H9 (cell line): ENCODE measurements at regions not wholly inside any gene's neighbourhood (a gene's known extent, or its start where the extent isn't known, plus 50 kb on each side); places are given as distances from the start of the nearest gene placed in this dataset.

Experiments
- DNase-seq: peaks from one replicate; pipeline ENCODE4 v3.0.0-alpha.2; 2017
- H2AFZ ChIP-seq: one replicate; pipeline ENCODE4 v1.6.1; 2013; ENCODE audit warnings: mild to moderate bottlenecking, low read length, control low read depth, moderate library complexity
- H2AK5ac ChIP-seq: 2 replicates; pipeline ENCODE4 v1.6.1; 2013; ENCODE audit warnings: low read length, control low read depth, mixed read lengths; ENCODE audit not compliant: insufficient read length
- H2BK120ac ChIP-seq: one replicate; pipeline ENCODE4 v1.6.1; 2013; ENCODE audit warnings: low read depth, mild to moderate bottlenecking, low read length, control low read depth, inconsistent platforms; ENCODE audit not compliant: poor library complexity, severe bottlenecking
- H2BK12ac ChIP-seq: 2 replicates; pipeline ENCODE4 v1.6.1; 2013; ENCODE audit warnings: low read length, control low read depth, mixed read lengths, low read depth; ENCODE audit not compliant: insufficient read length
- H2BK15ac ChIP-seq: 2 replicates; pipeline ENCODE4 v1.6.1; 2013; ENCODE audit warnings: low read depth, low read length, control low read depth
- H2BK20ac ChIP-seq: one replicate; pipeline ENCODE4 v1.6.1; 2013; ENCODE audit warnings: low read depth, mild to moderate bottlenecking, low read length, control low read depth, inconsistent platforms; ENCODE audit not compliant: poor library complexity, severe bottlenecking
- H2BK5ac ChIP-seq: 2 replicates; pipeline ENCODE4 v1.6.1; 2013; ENCODE audit warnings: low read length, control low read depth, mixed read lengths; ENCODE audit not compliant: insufficient read length
- H3K14ac ChIP-seq: 2 replicates; pipeline ENCODE4 v1.6.1; 2013; ENCODE audit warnings: low read length, control low read depth; ENCODE audit not compliant: insufficient read depth
- H3K18ac ChIP-seq: 2 replicates; pipeline ENCODE4 v1.6.1; 2013; ENCODE audit warnings: low read depth, mild to moderate bottlenecking, mixed read lengths, low read length, control low read depth; ENCODE audit not compliant: insufficient read length
- H3K23ac ChIP-seq: 2 replicates; pipeline ENCODE4 v1.6.1; 2013; ENCODE audit warnings: low read length, control low read depth, mixed read lengths, low read depth; ENCODE audit not compliant: insufficient read length
- H3K23me2 ChIP-seq: 2 replicates; pipeline ENCODE4 v1.6.1; 2013; ENCODE audit warnings: low read depth, mild to moderate bottlenecking, mixed read lengths, low read length, control low read depth; ENCODE audit not compliant: insufficient read length, poor library complexity, severe bottlenecking
- H3K27ac ChIP-seq: 2 replicates; pipeline ENCODE4 v1.5.1; 2013; ENCODE audit warnings: low read length, control low read depth, mixed read lengths, low read depth; ENCODE audit not compliant: insufficient read length
- H3K27me3 ChIP-seq: 2 replicates; pipeline ENCODE4 v1.6.1; 2013; ENCODE audit warnings: low read length, control low read depth, inconsistent platforms; ENCODE audit not compliant: insufficient read depth
- H3K4ac ChIP-seq: 2 replicates; pipeline ENCODE4 v1.6.1; 2013; ENCODE audit warnings: low read depth, mild to moderate bottlenecking, control low read depth, inconsistent platforms, low read length, moderate library complexity
- H3K4me1 ChIP-seq: 2 replicates; pipeline ENCODE4 v1.6.1; 2013; ENCODE audit warnings: low read length, control low read depth, inconsistent platforms; ENCODE audit not compliant: insufficient read depth
- H3K4me2 ChIP-seq: 2 replicates; pipeline ENCODE4 v1.6.1; 2013; ENCODE audit warnings: low read length, control low read depth, mixed read lengths; ENCODE audit not compliant: insufficient read length, insufficient read depth
- H3K56ac ChIP-seq: 2 replicates; pipeline ENCODE4 v1.6.1; 2013; ENCODE audit warnings: low read depth, mild to moderate bottlenecking, mixed read lengths, low read length, control low read depth; ENCODE audit not compliant: insufficient read length
- H3K79me1 ChIP-seq: 2 replicates; pipeline ENCODE4 v1.6.1; 2013; ENCODE audit warnings: low read depth, mild to moderate bottlenecking, moderate library complexity, low read length, control low read depth, inconsistent platforms; ENCODE audit not compliant: insufficient read depth, poor library complexity, severe bottlenecking
- H3K79me2 ChIP-seq: 2 replicates; pipeline ENCODE4 v1.6.1; 2013; ENCODE audit warnings: low read length, control low read depth, inconsistent platforms; ENCODE audit not compliant: insufficient read depth
- H3K9ac ChIP-seq: 2 replicates; pipeline ENCODE4 v1.6.1; 2013; ENCODE audit warnings: low read length, control low read depth, mixed read lengths; ENCODE audit not compliant: insufficient read length; ENCODE audit errors: extremely low read depth
- H3K9me3 ChIP-seq: one replicate; pipeline ENCODE4 v1.6.1; 2013; ENCODE audit warnings: low read depth, low read length, inconsistent platforms; ENCODE audit not compliant: control insufficient read depth
- H3T11ph ChIP-seq: one replicate; pipeline ENCODE4 v1.6.1; 2013; ENCODE audit warnings: mild to moderate bottlenecking, low read length, control low read depth, inconsistent platforms
- H4K20me1 ChIP-seq: one replicate; pipeline ENCODE4 v1.6.1; 2013; ENCODE audit not compliant: control insufficient read depth, insufficient read length, insufficient read depth
- H4K5ac ChIP-seq: 2 replicates; pipeline ENCODE4 v1.6.1; 2013; ENCODE audit warnings: low read depth, mild to moderate bottlenecking, mixed read lengths, low read length, control low read depth; ENCODE audit not compliant: insufficient read length
- H4K8ac ChIP-seq: replicated peaks from 2 replicates; pipeline ENCODE4 v1.6.1; 2013; ENCODE audit warnings: low read length, control low read depth, mixed read lengths, low read depth; ENCODE audit not compliant: insufficient read length
- H4K91ac ChIP-seq: 2 replicates; pipeline ENCODE4 v1.6.1; 2013; ENCODE audit warnings: low read depth, mild to moderate bottlenecking, moderate library complexity, mixed read lengths, low read length, control low read depth; ENCODE audit not compliant: insufficient read length
- H3K27ac Mint-ChIP-seq, 3 experiments: 2 replicates in 2 of 3; 3 replicates in 1 of 3; pipeline ENCODE4 v1.8.0; 2020 to 2021; ENCODE audit warnings: mixed read lengths in 3 of 3, mild to moderate bottlenecking in 1 of 3, moderate library complexity in 1 of 3
- H3K27me3 Mint-ChIP-seq: 2 replicates; pipeline ENCODE4 v1.8.0; 2021; ENCODE audit warnings: low read depth, mild to moderate bottlenecking, moderate library complexity, mixed read lengths
- H3K36me3 Mint-ChIP-seq, 3 experiments: 2 replicates in 2 of 3; 3 replicates in 1 of 3; pipeline ENCODE4 v1.8.0; 2020 to 2021; ENCODE audit warnings: low read depth in 3 of 3, mixed read lengths in 3 of 3; ENCODE audit not compliant: insufficient read depth in 1 of 3
- H3K4me1 Mint-ChIP-seq, 2 experiments: 2 replicates each; pipeline ENCODE4 v1.8.0; 2020; ENCODE audit warnings: mixed read lengths in 2 of 2
- H3K4me3 Mint-ChIP-seq, 2 experiments: 2 replicates in 1 of 2; 3 replicates in 1 of 2; pipeline ENCODE4 v1.8.0; 2020 to 2021; ENCODE audit warnings: mild to moderate bottlenecking in 2 of 2, mixed read lengths in 2 of 2, moderate library complexity in 1 of 2
- H3K9me3 Mint-ChIP-seq, 2 experiments: 2 replicates in 1 of 2; 3 replicates in 1 of 2; pipeline ENCODE4 v1.8.0; 2020; ENCODE audit warnings: mild to moderate bottlenecking in 2 of 2, mixed read lengths in 2 of 2, moderate library complexity in 1 of 2
- CTCF ChIP-seq: fragments of 200-600 bp; sonication (generic); conservative IDR thresholded peaks from 3 replicates; pipeline ENCODE4 v1.8.0; 2021; ENCODE audit warnings: antibody characterized with exemption, mild to moderate bottlenecking
- WGBS: extraction: QIAGEN DNeasy Blood & Tissue Kit; methylation state at CpG from one replicate; pipeline ENCODE4 v1.1.7; 2013; ENCODE audit warnings: missing lambda C conversion rate, low lambda C conversion rate, mixed read lengths; ENCODE audit not compliant: insufficient read length; ENCODE audit errors: extremely low coverage; 5-methylcytosine and 5-hydroxymethylcytosine counted together

- no peaks in the 10 kb centered on the region for H3K79me1 ChIP-seq
- H3K4me2 ChIP-seq: no peak overlapping the region
- H2BK15ac ChIP-seq: no peak overlapping the region
- H3K23ac ChIP-seq: no peak overlapping the region
- no peaks in the 10 kb centered on the region for H3K23me2 ChIP-seq
- no peak overlapping the region for H3K4ac ChIP-seq
- no peaks in the 10 kb centered on the region; the same call in 1 of the 2 replicates for H3K27me3 Mint-ChIP-seq
- H3K27me3 ChIP-seq: no peaks in the 10 kb centered on the region
- no peaks in the 10 kb centered on the region for H3K9me3 ChIP-seq
- no peak overlapping the region for H2AFZ ChIP-seq
- H3K4me1 ChIP-seq: no peaks in the 10 kb centered on the region
- H3K27ac Mint-ChIP-seq: no peak overlapping the region; a peak in 1 of 7 replicates
- no peak overlapping the region for H4K91ac ChIP-seq
- no peak overlapping the region for H2AK5ac ChIP-seq
- H3K56ac ChIP-seq: no peak overlapping the region
- H2BK20ac ChIP-seq: no peak overlapping the region
- no peak overlapping the region for H4K8ac ChIP-seq
- H4K20me1 ChIP-seq: no peaks in the 10 kb centered on the region
- TF ChIP-seq CTCF: no peak
- H3K4me1 Mint-ChIP-seq: no peaks in the 10 kb centered on the region
- H3K9me3 Mint-ChIP-seq: no peaks in the 10 kb centered on the region
- DNase-seq: no peak
- H3K4me3 Mint-ChIP-seq: no peak overlapping the region
- no peaks in the 10 kb centered on the region for H3K79me2 ChIP-seq
- H3K36me3 Mint-ChIP-seq: no peaks in the 10 kb centered on the region
- H2BK5ac ChIP-seq: no peak overlapping the region
- no peak overlapping the region for H2BK12ac ChIP-seq
- no peak overlapping the region for H3T11ph ChIP-seq
- H2BK120ac ChIP-seq: no peak overlapping the region
- WGBS: no CpG with 5 or more reads among the region's 4 CpGs
- H3K18ac ChIP-seq: no peak overlapping the region
- no peak overlapping the region for H4K5ac ChIP-seq
- no peak overlapping the region for H3K14ac ChIP-seq
- H3K27ac ChIP-seq: no peak overlapping the region
- no peak overlapping the region for H3K9ac ChIP-seq
Measured at GRCh38 chr13:105762096-105762495, 773.4 kb downstream of the EFNB2 start.
